NT2/D1 (cell line): ENCODE measurements at regions not wholly inside any gene's neighbourhood (a gene's known extent, or its start where the extent isn't known, plus 50 kb on each side); places are given as distances from the start of the nearest gene placed in this dataset.

ENCODE experiments used
- SUZ12 ChIP-seq: IDR thresholded peaks from 2 replicates; pipeline ENCODE4 v1.6.1; 2011; ENCODE audit not compliant: insufficient read length, insufficient read depth; ENCODE audit errors: extremely low read depth
- YY1 ChIP-seq: IDR thresholded peaks from 2 replicates; pipeline ENCODE4 v1.6.1; 2011; ENCODE audit not compliant: insufficient read length, insufficient read depth
- ZNF274 ChIP-seq: IDR thresholded peaks from 2 replicates; pipeline ENCODE4 v1.6.1; 2011; ENCODE audit warnings: mild to moderate bottlenecking, low read depth, low read length

DNA sequence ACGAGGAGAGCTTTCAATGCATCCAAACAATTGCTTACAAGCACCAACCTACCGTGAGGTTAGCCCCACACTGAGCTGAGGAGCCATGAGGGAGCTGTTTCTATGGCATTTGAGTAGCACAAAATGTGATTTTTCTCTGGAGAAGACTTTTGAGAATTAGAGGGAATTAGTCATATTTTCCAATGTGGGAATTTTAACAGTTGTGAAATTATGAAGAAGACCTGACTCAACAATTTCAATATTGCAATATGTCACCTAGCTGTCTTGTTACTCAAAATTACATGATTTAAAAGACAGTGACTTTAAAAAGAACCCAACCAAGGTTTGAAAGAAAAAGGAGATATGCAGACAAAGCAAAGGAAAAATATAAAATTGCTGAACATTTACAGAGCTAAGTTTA is 62.6 kb upstream of the LY86 start:
- TF ChIP-seq ZNF274 (no peak), YY1 (no peak), SUZ12 (no peak)
